H1 (cell line): ENCODE measurements at regions not wholly inside any gene's neighbourhood (a gene's known extent, or its start where the extent isn't known, plus 50 kb on each side); places are given as distances from the start of the nearest gene placed in this dataset.

Experiments
- CTCF ChIA-PET: fragments of 300-600 bp; sonication (Branson Sonifier 250); formaldehyde crosslinking; loops from one replicate; lab custom pipeline; 2021; ENCODE audit not compliant: partially characterized antibody; lab: Charles Lee
- POLR2A ChIA-PET: fragments of 300-600 bp; sonication (Branson Sonifier 250); formaldehyde crosslinking; loops from one replicate; lab custom pipeline; 2021; ENCODE audit warnings: inconsistent platforms; ENCODE audit not compliant: partially characterized antibody; lab: Charles Lee
- DNase-seq, 2 experiments: peaks; one replicate each; pipeline versions ENCODE4 v3.0.0 to v3.0.0-alpha.2; 2010 to 2022; ENCODE audit warnings: low spot score in 2 of 2, low read depth in 1 of 2, mixed read lengths in 1 of 2
- FAIRE-seq: peaks from 2 replicates; lab custom pipeline; 2011; peaks lifted over from hg19 to GRCh38; lab: Jason Lieb, UNC
- H2AFZ ChIP-seq: 2 replicates; pipeline ENCODE4 v1.8.1; 2012; ENCODE audit warnings: low read length, inconsistent platforms
- H2AK5ac ChIP-seq: 2 replicates; pipeline ENCODE4 v1.6.1; 2013; ENCODE audit warnings: low read depth, low read length
- H2BK120ac ChIP-seq: replicated peaks from 2 replicates; pipeline ENCODE3; 2013; ENCODE audit warnings: low read depth, low read length, inconsistent platforms
- H2BK12ac ChIP-seq: 2 replicates; pipeline ENCODE4 v1.6.1; 2013; ENCODE audit warnings: low read depth, low read length
- H2BK15ac ChIP-seq: 2 replicates; pipeline ENCODE4 v1.6.1; 2013; ENCODE audit warnings: low read length
- H2BK20ac ChIP-seq: 2 replicates; pipeline ENCODE4 v1.6.1; 2013; ENCODE audit warnings: low read length
- H2BK5ac ChIP-seq: 2 replicates; pipeline ENCODE4 v1.6.1; 2013; ENCODE audit warnings: low read depth, low read length
- H3K14ac ChIP-seq: 2 replicates; pipeline ENCODE4 v1.6.1; 2013; ENCODE audit warnings: inconsistent platforms; ENCODE audit not compliant: insufficient read length
- H3K18ac ChIP-seq: 2 replicates; pipeline ENCODE4 v1.6.1; 2013; ENCODE audit warnings: low read length; ENCODE audit errors: extremely low read depth
- H3K23ac ChIP-seq: 2 replicates; pipeline ENCODE4 v1.6.1; 2013; ENCODE audit warnings: inconsistent platforms; ENCODE audit not compliant: insufficient read length
- H3K23me2 ChIP-seq: 2 replicates; pipeline ENCODE4 v1.6.1; 2013; ENCODE audit warnings: low read depth, low read length
- H3K27ac ChIP-seq: 2 replicates; pipeline ENCODE4 v1.6.1; 2011; ENCODE audit warnings: low read depth, low read length, inconsistent platforms
- H3K27me3 ChIP-seq, 4 experiments: replicated peaks in 1 of 4; 1 replicate in 1 of 4; 2 replicates in 3 of 4; pipeline versions ENCODE4 v1.6.1 to v1.8.1; 2011 to 2013; ENCODE audit warnings: low read length in 3 of 4, mild to moderate bottlenecking in 3 of 4, inconsistent platforms in 2 of 4, mixed read lengths in 2 of 4, moderate library complexity in 1 of 4; ENCODE audit not compliant: control insufficient read depth in 3 of 4, insufficient read depth in 3 of 4; ENCODE audit errors: extremely low read depth in 1 of 4
- H3K36me3 ChIP-seq, 4 experiments: 2 replicates each; pipeline versions ENCODE4 v1.6.1 to v1.8.1; 2011 to 2013; ENCODE audit warnings: mild to moderate bottlenecking in 4 of 4, low read length in 3 of 4, moderate library complexity in 2 of 4, control low read depth in 1 of 4, inconsistent platforms in 1 of 4; ENCODE audit not compliant: insufficient read depth in 4 of 4, control insufficient read depth in 2 of 4
- H3K4ac ChIP-seq: replicated peaks from 2 replicates; pipeline ENCODE3; 2013; ENCODE audit warnings: low read length, low read depth, mixed read lengths, inconsistent platforms; ENCODE audit not compliant: insufficient read length
- H3K4me1 ChIP-seq, 4 experiments: replicated peaks in 1 of 4; 1 replicate in 1 of 4; 2 replicates in 3 of 4; pipeline versions ENCODE4 v1.6.1 to v1.8.1; 2011 to 2013; ENCODE audit warnings: low read length in 3 of 4, inconsistent platforms in 2 of 4, mixed read lengths in 1 of 4; ENCODE audit not compliant: insufficient read depth in 4 of 4, control insufficient read depth in 3 of 4
- H3K4me2 ChIP-seq, 2 experiments: 2 replicates each; pipeline versions ENCODE4 v1.6.1 to v1.8.1; 2011 to 2013; ENCODE audit warnings: low read depth in 2 of 2, low read length in 2 of 2, control low read depth in 1 of 2, inconsistent platforms in 1 of 2, mild to moderate bottlenecking in 1 of 2; ENCODE audit not compliant: insufficient read depth in 1 of 2
- H3K4me3 ChIP-seq, 4 experiments: fragments of 200-600, 300-600 bp in 1 of 4; sonication (generic), shearing (Covaris generic), sonication (Bioruptor Twin) in 1 of 4; 2 replicates each; pipeline versions ENCODE4 v1.5.1 to v1.8.1; 2011 to 2016; ENCODE audit warnings: low read length in 4 of 4, low read depth in 3 of 4, control low read depth in 2 of 4, inconsistent platforms in 2 of 4, mild to moderate bottlenecking in 2 of 4, mixed read lengths in 1 of 4, moderate library complexity in 1 of 4; ENCODE audit not compliant: insufficient read depth in 2 of 4; ENCODE audit errors: extremely low read depth in 1 of 4
- H3K56ac ChIP-seq: replicated peaks from 2 replicates; pipeline ENCODE3; 2013; ENCODE audit warnings: low read depth, mild to moderate bottlenecking, mixed read lengths, low read length, inconsistent platforms; ENCODE audit not compliant: insufficient read length
- H3K79me1 ChIP-seq: 2 replicates; pipeline ENCODE4 v1.6.1; 2013; ENCODE audit warnings: low read depth, low read length, control low read depth
- H3K79me2 ChIP-seq, 2 experiments: 2 replicates each; pipeline versions ENCODE4 v1.6.1 to v1.8.1; 2012 to 2013; ENCODE audit warnings: low read length in 2 of 2, mild to moderate bottlenecking in 2 of 2, inconsistent platforms in 1 of 2; ENCODE audit not compliant: insufficient read depth in 2 of 2, control insufficient read depth in 1 of 2
- H3K9ac ChIP-seq, 4 experiments: replicated peaks in 1 of 4; 1 replicate in 1 of 4; 2 replicates in 3 of 4; pipeline versions ENCODE4 v1.6.1 to v1.8.1; 2011 to 2013; ENCODE audit warnings: low read depth in 3 of 4, low read length in 3 of 4, control low read depth in 2 of 4, mild to moderate bottlenecking in 2 of 4, moderate library complexity in 2 of 4, inconsistent platforms in 1 of 4; ENCODE audit errors: extremely low read depth in 1 of 4
- H3K9me3 ChIP-seq, 2 experiments: 2 replicates each; pipeline versions ENCODE4 v1.6.1 to v1.8.1; 2012 to 2013; ENCODE audit warnings: mild to moderate bottlenecking in 2 of 2, moderate library complexity in 2 of 2, control low read depth in 1 of 2, inconsistent platforms in 1 of 2, low read depth in 1 of 2, low read length in 1 of 2, mixed read lengths in 1 of 2; ENCODE audit not compliant: insufficient read depth in 2 of 2
- H4K20me1 ChIP-seq, 2 experiments: replicated peaks in 1 of 2; 2 replicates each; pipeline versions ENCODE3 to v1.8.1; 2011 to 2013; ENCODE audit warnings: inconsistent platforms in 2 of 2, low read length in 2 of 2, mild to moderate bottlenecking in 1 of 2; ENCODE audit not compliant: insufficient read depth in 2 of 2, control insufficient read depth in 1 of 2
- H4K5ac ChIP-seq: 2 replicates; pipeline ENCODE4 v1.6.1; 2013; ENCODE audit warnings: low read length, low read depth, mixed read lengths, inconsistent platforms; ENCODE audit not compliant: insufficient read length
- H4K8ac ChIP-seq: 2 replicates; pipeline ENCODE4 v1.8.0; 2013; ENCODE audit warnings: mild to moderate bottlenecking, moderate library complexity, low read length, inconsistent platforms; ENCODE audit not compliant: insufficient read depth; ENCODE audit errors: extremely low read depth
- H4K91ac ChIP-seq: replicated peaks from 2 replicates; pipeline ENCODE3; 2013; ENCODE audit warnings: low read length, mixed read lengths, inconsistent platforms; ENCODE audit not compliant: insufficient read length
- CHD2 ChIP-seq: IDR thresholded peaks from 2 replicates; pipeline ENCODE4 v1.6.1; 2012; ENCODE audit warnings: low read length, improper control_type of control experiment
- JUN ChIP-seq: IDR thresholded peaks from 2 replicates; pipeline ENCODE4 v1.6.1; 2011; ENCODE audit warnings: low read depth, mild to moderate bottlenecking, improper control_type of control experiment, low read length
- KDM4A ChIP-seq: IDR thresholded peaks from one replicate; pipeline ENCODE4 v1.7.1; 2012; ENCODE audit warnings: low read depth, mild to moderate bottlenecking, moderate library complexity, low read length, inconsistent platforms; ENCODE audit not compliant: severe bottlenecking
- KDM5A ChIP-seq: fragments of 200-600 bp; IDR thresholded peaks from 2 replicates; pipeline ENCODE4 v1.7.1; 2012; ENCODE audit warnings: mild to moderate bottlenecking, low read length, inconsistent platforms, mixed read lengths
- MAFK ChIP-seq: IDR thresholded peaks from 2 replicates; pipeline ENCODE4 v1.6.1; 2012; ENCODE audit warnings: low read depth, mild to moderate bottlenecking, improper control_type of control experiment, low read length
- NANOG ChIP-seq: IDR thresholded peaks from 2 replicates; pipeline ENCODE4 v1.6.1; 2011; ENCODE audit warnings: low read length, low read depth, mild to moderate bottlenecking, inconsistent platforms; ENCODE audit not compliant: insufficient read depth, poor library complexity, severe bottlenecking
- PHF8 ChIP-seq: fragments of 200-600 bp; sonication (generic); conservative IDR thresholded peaks from 2 replicates; pipeline ENCODE4 v1.7.1; 2012; ENCODE audit warnings: low read depth, mild to moderate bottlenecking, inconsistent platforms, low read length, moderate library complexity
- POU5F1 ChIP-seq: IDR thresholded peaks from 2 replicates; pipeline ENCODE4 v1.6.1; 2011; ENCODE audit warnings: low read depth, mild to moderate bottlenecking, low read length, moderate library complexity
- RFX5 ChIP-seq: IDR thresholded peaks from 2 replicates; pipeline ENCODE4 v1.6.1; 2011; ENCODE audit warnings: low read depth, low read length, improper control_type of control experiment, borderline replicate concordance
- RXRA ChIP-seq: IDR thresholded peaks from 2 replicates; pipeline ENCODE4 v1.6.1; 2011; ENCODE audit warnings: low read depth, mild to moderate bottlenecking, low read length, moderate library complexity; ENCODE audit not compliant: insufficient read depth
- SIRT6 ChIP-seq: IDR thresholded peaks from one replicate; pipeline ENCODE4 v1.7.1; 2012; ENCODE audit warnings: low read length, inconsistent platforms
- SP2 ChIP-seq: IDR thresholded peaks from 2 replicates; pipeline ENCODE4 v1.6.1; 2012; ENCODE audit warnings: mild to moderate bottlenecking, low read length, inconsistent platforms
- WGBS, 2 experiments: shearing (Covaris generic) in 1 of 2; methylation state at CpG; one replicate each; pipeline versions ENCODE4 v1.1.6 to v1.1.7; 2013 to 2015; ENCODE audit warnings: low lambda C conversion rate in 2 of 2, mixed read lengths in 2 of 2, inconsistent platforms in 1 of 2, low coverage in 1 of 2, missing lambda C conversion rate in 1 of 2; ENCODE audit not compliant: insufficient replicate concordance in 2 of 2, insufficient coverage in 1 of 2, insufficient read length in 1 of 2; ENCODE audit errors: extremely low coverage in 1 of 2, missing lambda C conversion rate in 1 of 2; 5-methylcytosine and 5-hydroxymethylcytosine counted together
- TF ChIP-seq, protein P1 (sequence below): IDR thresholded peaks from 2 replicates; pipeline ENCODE4 v1.6.1; 2012; ENCODE audit warnings: low read length, inconsistent platforms
- TF ChIP-seq, protein P2 (sequence below): IDR thresholded peaks from 2 replicates; pipeline ENCODE4 v1.6.1; 2012; ENCODE audit warnings: inconsistent platforms

DNA sequence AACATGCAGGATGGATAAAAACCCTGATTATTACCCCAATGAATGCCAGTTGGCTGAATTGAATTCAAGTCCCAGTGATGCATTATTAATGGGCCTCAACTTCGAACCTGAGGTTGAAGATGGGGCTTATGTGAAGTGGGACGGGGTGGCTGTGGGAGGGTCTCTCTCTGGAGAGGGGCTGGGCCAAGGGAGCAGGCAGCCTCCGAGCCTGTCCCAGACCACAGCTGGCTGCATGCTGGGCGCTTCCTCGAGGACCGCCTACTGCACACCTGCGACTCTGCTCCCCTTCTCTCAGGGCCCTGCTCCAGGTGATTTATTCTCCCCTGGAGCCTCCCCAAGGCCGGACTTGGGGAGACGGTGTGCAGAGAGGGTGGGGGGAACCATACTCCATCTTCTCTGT, 568.3 kb downstream of the CCDC171 start:
- H2AFZ ChIP-seq = no peak overlapping the region
- H2BK20ac ChIP-seq = no peak overlapping the region
- no peak overlapping the region for H3K27ac ChIP-seq
- no peaks in the 10 kb centered on the region for H3K27me3 ChIP-seq
- no peaks in the 10 kb centered on the region for H3K36me3 ChIP-seq
- FAIRE-seq (no peak), DNase-seq (no peak)
- H4K20me1 ChIP-seq = no peaks in the 10 kb centered on the region
- peaks cover 0 to 2% (median 0%) of the 10 kb centered on the region in 4 experiments; a peak in 2 of 7 replicates for H3K4me1 ChIP-seq
- H3K23ac ChIP-seq = no peak overlapping the region
- ChIA-PET POLR2A (no interaction called here), CTCF (interaction anchor here (5.2 kb wide), 1 partner anchor 12 kb away, joined by 27 read pairs; no protein-coding TSS in a partner anchor)
- no peak overlapping the region for H3K4ac ChIP-seq
- H4K91ac ChIP-seq = no peak overlapping the region
- H3K9me3 ChIP-seq = no peaks in the 10 kb centered on the region
- no peak overlapping the region for H3K9ac ChIP-seq
- H2BK15ac ChIP-seq = no peak overlapping the region
- no peak overlapping the region for H2AK5ac ChIP-seq
- no peak overlapping the region for H4K8ac ChIP-seq
- no peaks in the 10 kb centered on the region for H3K23me2 ChIP-seq
- no peak overlapping the region for H2BK120ac ChIP-seq
- H4K5ac ChIP-seq = no peak overlapping the region
- H2BK5ac ChIP-seq = no peak overlapping the region
- no peak overlapping the region for H3K14ac ChIP-seq
- H2BK12ac ChIP-seq = no peak overlapping the region
- H3K4me3 ChIP-seq = no peak overlapping the region
- H3K4me2 ChIP-seq = no peak overlapping the region
- WGBS, 2 experiments = 92% methylated on average over 9 of the region's 9 CpGs; no CpG with 5 or more reads in 1 of the 2 experiments
- H3K18ac ChIP-seq = no peak overlapping the region
- H3K79me2 ChIP-seq = no peaks in the 10 kb centered on the region
- no peaks in the 10 kb centered on the region for H3K79me1 ChIP-seq
- no peak overlapping the region for H3K56ac ChIP-seq
- TF ChIP-seq KDM5A (no peak), RXRA (no peak), KDM4A (no peak), SP2 (no peak), CHD2 (no peak), RFX5 (no peak), POU5F1 (no peak), PHF8 (no peak), NANOG (no peak), JUN (no peak), SIRT6 (no peak), MAFK (no peak)
- TF ChIP-seq, protein P1, sequence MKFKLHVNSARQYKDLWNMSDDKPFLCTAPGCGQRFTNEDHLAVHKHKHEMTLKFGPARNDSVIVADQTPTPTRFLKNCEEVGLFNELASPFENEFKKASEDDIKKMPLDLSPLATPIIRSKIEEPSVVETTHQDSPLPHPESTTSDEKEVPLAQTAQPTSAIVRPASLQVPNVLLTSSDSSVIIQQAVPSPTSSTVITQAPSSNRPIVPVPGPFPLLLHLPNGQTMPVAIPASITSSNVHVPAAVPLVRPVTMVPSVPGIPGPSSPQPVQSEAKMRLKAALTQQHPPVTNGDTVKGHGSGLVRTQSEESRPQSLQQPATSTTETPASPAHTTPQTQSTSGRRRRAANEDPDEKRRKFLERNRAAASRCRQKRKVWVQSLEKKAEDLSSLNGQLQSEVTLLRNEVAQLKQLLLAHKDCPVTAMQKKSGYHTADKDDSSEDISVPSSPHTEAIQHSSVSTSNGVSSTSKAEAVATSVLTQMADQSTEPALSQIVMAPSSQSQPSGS = no peak
- TF ChIP-seq, protein P2, sequence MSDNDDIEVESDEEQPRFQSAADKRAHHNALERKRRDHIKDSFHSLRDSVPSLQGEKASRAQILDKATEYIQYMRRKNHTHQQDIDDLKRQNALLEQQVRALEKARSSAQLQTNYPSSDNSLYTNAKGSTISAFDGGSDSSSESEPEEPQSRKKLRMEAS = no peak
